Glomerular visceral epithelial cell (primary cell): ENCODE measurements at regions not wholly inside any gene's neighbourhood (a gene's known extent, or its start where the extent isn't known, plus 50 kb on each side); places are given as distances from the start of the nearest gene placed in this dataset.
"Not testable (repeated sequence)": the region's sequence is repeated elsewhere in the genome, so short reads cannot be mapped to it uniquely, and the experiment has no call there.

Experiments
- DNase-seq: peaks from one replicate; pipeline ENCODE4 v3.0.0-alpha.2; 2016; ENCODE audit errors: extremely low spot score

DNA sequence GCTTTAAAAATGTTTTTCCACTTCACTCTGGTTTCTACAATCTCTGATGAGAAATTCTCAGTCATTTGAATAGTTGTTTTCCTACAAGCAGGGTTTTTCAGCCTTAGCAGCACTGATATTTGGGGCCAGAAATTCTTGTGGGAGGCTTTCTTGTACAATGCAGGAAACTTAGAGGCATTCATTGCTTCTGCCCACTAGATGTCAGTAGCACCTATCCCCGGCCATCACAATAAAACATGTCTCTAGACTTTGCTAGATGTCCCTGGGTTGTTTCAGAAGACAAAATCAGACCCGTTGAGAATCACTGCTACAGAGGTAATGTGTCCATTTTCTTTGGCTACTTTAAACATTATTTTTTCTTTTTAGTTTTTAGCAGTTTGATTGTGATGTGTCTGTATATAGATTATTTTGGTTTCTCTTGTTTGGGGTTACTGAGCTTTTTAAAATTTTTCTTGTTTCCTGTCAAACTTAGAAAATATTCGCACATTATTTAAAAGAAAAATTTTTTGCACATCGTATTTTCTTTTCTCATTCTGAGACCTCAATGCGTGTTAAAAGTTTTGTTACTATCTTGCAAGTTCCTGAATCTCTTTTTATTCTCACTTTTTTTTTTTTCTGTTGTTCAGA lies 60.8 kb upstream of the CCDC179 start:
- DNase-seq, result peak; percentile 46

DNA sequence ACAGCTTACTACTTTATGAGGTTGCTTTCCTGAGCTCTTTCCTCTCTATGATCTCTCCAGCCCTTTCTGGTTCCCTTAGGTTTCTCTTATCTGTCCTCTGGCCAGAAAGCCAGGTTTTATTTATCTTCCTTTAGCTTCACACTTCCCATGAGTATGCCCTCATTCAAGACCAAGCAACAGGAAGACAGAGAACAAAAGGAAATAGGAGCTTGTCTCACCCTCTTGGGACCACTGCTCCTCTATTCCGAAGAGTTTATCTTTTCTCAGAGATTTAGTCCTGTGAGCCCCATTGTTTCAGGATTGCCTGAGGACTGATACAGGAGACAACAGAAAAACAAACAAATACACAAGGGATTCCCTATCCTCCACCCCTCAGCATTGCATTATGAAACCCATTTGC lies 62.4 kb upstream of the CCDC179 start:
- DNase-seq, result no peak

DNA sequence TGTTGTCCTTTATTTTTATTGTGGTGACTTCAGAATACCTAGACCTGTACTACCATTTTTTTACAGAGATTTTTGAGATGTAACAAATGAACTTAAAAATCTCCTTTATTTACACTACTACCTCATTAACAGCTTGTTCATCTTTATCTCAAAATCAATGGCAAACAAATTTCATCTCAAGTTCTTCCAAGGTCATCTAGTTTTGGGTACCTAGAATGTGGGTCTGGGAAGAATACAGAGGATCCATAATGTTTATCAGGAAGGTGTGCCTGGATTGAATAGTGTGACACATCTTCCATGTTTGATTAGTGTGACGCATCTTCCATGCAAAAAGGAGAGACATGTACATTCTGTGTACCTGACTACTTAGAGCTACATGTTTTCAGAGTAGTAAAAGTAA lies 63.3 kb upstream of the CCDC179 start:
- DNase-seq, result no peak

DNA sequence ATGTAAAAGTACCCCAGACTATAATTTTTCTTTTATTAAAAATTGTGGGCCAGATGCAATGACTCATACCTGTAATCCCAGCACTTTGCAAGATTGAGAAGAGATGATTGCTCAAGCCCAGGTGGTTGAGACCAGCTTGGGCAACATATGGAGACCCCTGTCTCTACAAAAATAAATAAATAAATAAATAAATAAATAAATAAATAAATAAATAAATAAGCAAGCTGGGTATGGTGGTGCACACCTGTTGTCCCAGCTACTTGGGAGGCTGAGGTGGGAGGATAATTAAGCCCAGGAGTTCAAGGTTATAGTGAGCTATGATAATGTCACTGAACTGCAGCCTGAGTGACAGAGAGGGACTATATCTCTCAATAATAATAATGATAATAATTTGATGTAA lies 66.1 kb upstream of the CCDC179 start:
- no peak for DNase-seq

DNA sequence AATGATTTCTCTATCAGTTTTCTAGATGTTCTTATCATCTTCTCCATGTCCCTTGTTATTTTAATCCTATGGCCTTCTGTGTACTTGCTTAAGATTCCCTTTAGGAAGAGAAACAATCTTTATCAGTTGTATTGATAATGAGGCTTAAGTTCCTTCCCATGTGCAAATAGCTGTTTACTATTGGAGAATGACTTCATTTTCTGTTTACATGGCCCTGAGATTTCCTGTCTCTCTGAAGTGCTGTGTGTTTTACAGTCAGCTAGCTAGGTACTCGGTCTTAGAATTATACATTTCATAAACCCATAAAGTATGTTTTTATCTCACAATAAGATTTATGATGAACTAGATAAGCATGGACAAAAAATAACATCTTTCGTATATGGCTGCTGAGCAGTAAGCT lies 67.5 kb upstream of the CCDC179 start:
- DNase-seq, result no peak

DNA sequence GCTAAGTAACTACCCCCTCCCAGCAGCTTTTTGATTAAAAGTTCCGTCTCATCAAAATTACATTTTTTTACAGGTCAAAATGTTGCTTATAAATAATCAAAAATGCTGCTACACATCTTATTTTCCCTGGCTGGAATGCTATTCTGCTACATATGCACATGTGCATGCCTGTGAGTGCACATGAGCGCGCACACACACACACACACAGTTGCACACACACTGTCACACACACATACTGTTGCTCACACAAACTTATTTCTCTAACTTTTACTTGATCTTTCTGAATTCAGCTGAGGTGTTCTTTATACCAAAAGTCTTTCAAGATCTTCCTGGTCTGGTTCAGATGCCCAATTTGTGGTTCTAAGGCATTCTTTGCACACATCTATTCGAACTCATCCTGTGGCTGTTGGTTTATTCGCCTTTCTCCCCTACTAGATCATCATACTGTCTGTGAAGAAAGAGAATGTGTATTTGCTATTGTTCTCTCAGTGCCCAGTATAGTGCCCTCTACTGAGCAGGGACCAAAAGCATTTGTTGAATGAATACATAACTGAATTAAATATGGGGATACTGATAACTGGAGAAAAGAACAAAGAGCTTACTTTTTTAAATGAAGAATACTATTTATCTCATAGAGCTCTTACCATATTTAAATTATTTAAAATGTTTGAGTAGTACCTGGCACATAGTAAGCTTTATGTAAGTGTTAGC lies 68.1 kb upstream of the CCDC179 start:
- no peak for DNase-seq

DNA sequence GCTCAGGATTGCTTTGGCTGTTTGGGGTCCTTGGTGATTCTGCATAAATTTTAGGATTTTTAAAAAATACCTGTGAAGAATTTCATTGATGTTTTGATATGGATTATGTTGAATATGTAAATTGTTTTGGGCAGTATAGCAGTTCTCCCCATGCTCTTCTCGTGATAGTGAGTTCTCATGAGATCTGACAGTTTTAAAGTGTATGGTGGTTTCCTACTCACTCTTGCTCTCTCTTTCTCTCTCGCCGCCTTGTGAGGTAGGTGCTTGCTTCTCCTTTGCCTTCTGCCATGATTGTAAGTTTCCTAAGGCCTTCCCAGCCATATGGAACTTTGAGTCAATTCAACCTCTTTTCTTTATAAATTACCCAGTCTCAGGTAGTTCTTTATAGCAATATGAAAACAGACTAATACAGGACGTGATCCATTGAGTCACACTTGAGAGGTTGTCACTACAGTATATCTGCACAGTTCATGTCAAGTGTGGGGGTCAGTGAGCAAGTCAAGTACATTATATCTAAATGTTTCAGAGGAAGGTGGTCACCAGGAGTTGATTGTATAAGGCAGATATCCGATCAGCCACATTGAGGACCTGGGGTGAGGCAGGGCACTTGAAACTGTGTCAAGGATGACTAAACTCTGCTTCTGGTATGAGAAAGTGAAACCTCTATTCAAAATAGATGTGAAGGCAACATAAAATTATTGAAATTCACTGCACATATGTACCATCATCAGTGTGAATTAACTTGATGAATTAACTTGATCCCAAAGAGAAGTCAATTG lies 70.7 kb upstream of the CCDC179 start:
- DNase-seq, result no peak

DNA sequence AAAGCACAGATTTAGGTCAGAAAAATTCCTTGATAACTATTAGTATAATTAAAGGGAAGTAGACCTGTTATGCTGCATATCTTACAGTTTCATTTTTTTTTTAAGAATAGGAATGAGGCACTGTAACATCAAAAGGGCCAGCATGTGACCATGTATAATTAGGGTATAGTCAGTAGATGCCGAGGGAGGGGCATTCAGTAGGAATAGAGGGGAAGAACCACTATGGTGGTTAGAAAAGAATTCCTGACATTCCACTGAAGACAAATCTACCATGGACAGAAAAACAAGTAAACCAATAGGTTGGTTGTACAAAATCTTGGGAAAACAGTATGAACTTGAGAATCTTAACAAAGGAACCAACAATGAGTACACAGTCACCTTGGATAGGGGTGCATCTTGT lies 78.4 kb upstream of the CCDC179 start:
- no peak for DNase-seq

DNA sequence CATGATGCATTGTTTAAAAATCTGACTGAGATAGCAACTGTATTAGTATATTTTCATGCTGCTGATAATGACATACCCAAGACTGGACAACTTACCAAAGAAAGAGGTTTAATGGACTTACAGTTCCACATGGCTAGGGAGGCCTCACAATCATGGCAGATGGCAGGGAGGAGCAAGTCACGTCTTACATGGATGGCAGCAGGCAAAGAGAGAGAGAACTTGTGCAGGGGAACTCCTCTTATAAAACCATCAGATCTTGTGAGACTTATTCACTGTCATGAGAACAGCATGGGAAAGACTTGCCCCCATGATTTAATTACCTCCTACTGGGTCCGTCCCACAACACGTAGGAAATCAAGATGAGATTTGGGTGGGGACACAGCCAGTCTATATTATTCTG lies 81.3 kb upstream of the CCDC179 start:
- not testable (repeated sequence) for DNase-seq

DNA sequence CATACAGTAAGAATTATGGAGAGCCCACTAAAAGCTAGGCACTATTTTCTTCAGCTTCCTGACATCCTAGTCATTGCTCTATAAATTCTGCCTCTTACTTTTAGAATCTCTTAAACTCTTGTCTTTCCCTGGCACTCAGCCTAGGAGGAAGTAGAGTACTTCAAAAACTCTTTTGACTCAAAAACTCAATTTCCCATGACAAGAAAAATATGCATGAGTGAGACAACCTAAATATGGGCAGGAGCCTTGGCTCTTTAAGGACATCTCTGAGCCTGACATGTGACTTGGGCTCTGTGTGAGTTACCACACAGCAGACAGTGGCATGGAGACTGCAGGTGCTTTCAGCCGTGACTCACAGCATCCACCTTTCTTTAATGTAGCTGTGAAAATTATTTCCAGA lies 97.5 kb upstream of the CCDC179 start:
- no peak for DNase-seq

DNA sequence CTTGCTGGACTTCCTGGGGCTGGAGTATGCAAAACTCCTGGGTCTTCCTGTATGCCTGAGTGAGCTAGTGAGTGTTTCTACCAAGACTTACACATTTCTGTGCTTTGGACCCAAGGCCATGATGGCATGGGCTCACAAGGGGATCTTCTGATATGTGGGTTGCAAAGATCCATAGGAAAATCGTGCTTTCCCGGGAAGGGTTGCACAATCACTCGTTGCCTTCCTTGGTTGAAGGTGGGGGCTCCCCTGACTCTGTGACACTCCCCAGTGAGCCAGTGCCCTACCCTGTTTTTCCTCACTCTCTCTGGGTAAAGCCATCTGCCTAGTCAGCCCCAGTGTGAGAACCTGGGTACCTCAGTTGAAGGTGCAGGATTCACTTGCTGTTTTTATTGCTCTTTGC lies 114.0 kb upstream of the CCDC179 start:
- no peak for DNase-seq

DNA sequence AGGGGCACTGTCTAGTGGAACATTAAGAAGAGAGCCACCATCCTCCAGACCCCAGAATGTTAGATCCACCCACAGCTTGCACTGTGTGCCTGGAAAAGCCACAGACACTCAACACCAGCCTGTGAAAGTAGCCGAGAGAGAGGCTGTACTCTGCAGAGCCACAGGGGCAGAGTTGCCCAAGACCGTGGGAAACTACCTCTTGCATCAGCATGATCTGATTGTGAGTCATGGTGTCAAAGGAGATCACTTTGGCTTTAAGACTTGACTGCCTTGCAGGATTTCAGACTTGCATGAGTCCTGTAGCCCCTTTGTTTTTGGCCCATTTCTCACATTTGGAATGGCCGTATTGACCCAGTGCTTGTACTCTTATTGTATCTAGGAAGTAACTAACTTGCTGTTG lies 115.9 kb upstream of the CCDC179 start:
- DNase-seq, result peak; percentile 39

DNA sequence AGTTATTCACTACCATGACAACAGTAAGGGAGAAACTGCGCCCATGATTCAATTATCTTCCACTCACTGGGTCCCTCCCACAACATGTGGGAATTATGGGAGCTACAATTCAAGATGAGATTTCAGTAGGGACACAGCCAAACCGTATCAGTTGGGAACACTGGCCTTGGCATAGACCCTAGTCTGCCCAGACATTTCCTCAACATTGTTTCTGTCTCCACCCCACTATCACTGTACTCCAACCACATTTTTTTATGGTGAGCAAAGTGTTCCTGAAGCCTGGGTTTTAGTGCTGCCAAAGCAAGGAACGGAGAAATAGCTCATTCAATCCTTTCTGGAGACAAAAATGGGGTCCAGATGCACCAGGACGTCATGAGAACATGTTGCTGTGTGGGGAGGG lies 122.6 kb upstream of the CCDC179 start:
- no peak for DNase-seq

DNA sequence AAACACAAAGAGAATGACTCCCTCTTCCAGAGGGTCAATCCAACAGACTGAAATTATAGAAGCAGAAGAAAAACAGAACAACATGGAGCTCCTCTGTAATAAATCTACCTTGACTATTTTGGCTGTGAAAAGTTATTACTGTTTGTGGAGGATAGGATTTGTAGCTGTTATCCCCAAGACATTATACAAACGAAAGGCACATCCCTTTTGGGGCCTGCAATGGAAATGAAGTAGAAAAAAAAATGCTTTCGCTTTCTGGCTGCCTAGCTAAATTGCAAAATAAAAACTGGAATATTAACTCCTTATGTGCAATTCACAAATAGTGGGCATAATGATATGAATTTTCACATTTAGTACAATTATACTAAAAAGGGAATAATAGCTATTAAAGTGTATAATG lies 123.8 kb upstream of the CCDC179 start:
- no peak for DNase-seq

DNA sequence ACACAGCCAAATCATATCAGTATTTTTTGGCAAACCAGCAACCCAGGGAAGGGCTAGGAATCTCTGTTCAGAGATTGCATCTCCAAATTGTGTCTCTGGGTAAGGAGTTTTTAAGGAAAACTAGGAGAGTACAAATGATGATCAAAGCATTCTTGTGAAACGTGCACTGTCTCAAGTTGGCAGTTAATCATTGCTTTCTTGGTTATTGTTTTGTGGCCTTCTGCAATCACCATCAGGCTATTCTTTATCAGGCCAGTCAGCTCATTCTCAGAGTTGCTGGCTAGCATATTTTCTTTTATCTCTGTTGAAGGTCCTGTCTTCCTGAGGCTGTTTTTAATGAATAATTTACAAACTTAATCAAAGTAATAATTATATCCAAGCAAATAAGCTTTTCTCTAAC lies 129.1 kb upstream of the CCDC179 start:
- DNase-seq, result no peak

DNA sequence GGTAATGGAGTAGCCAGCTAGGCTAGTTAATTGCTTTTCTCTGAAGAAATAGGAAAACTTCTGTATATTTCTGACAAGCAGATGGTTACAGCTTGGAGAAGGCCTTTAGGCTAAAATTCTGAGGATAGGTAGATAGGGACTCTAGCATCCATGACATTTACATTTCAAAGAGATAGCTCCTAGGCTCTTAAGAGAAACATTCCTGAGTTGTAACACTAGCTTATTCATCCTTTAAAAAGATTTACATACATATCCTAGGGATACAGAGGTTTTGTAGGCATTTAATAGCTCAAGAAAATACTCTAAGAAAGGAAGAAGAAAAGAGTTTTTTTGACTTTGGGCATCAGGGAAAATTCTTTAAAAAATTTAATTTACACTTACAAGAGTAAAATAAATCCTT lies 130.9 kb upstream of the CCDC179 start:
- no peak for DNase-seq

DNA sequence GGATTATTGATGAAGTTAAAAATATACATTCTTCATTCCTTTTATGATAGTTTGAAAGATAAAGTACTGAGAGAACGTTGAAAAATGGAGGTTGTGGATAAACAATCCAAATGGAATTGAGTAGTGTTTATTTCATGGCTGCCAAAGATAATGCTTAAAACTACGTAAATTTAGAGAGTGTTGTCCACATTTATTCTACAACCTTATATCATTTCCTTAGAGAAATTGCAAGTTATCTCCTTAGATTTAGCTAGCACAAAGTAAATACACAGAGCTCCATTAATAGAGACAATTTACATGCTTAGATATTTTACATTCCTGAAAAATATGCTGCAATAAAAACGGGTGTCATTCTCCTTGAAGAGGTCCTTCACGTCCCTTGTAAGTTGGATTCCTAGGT lies 146.5 kb upstream of the CCDC179 start:
- no peak for DNase-seq

DNA sequence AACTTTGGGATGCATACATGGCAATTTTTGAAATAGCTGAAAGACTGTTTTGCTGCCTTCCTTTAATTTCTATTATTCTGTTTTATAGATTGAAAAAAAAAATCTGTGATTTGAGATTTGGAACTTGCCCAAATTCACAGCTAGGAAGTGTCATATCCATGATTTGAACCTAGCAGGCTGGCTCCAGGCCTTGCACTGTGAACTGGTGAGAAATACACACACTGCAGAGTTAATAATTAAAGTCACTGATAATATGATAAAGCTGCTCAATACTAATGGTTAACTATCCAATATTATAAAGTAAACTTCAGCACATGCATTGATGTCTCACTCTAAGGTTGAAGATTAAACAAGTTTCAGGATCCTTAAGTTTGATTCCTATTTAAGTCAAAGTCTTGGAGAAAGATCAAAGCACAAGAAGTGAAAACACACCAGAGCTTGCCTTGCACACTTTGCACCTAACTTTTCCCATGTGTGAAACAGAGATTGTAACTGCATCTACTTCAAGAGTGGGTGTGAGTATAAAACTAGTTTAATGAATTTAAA lies 150.6 kb upstream of the CCDC179 start:
- no peak for DNase-seq

DNA sequence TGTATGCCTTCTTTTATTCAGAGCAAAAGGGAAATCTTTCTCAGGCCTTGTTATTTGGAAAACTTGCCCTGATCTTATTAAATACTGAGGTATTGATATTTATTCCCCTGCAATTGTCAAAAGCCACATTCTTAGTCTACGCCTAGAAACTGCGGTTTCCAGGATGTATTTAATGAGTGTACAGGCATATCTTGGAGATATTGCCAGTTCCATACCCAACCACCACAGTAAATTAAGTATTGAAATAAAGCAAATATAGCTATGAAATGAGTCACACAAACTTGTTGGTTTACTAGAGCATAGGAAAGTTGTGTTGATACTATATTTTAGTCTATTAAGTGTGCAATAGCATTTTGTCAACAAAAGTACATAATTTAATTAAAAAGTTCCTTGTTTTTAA lies 152.7 kb upstream of the CCDC179 start:
- no peak for DNase-seq

DNA sequence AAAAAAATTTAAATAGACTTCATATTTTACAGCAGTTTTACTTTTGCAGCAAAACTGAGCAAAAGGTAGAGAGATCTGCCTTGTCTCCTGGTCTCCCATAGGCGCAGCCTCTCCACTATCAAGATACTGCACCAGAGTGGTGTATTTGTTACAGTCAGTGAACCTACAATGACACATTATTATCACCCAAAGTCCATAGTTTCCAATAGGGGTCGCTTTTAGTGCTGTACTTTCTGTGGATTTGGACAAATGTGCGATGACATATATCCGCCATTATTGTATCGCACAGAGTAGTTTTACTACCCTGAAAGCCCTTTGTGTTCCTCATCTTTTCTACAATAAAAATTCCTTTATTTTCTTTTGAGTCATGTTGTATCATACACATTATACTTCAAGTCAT lies 153.2 kb upstream of the CCDC179 start:
- DNase-seq, result no peak

DNA sequence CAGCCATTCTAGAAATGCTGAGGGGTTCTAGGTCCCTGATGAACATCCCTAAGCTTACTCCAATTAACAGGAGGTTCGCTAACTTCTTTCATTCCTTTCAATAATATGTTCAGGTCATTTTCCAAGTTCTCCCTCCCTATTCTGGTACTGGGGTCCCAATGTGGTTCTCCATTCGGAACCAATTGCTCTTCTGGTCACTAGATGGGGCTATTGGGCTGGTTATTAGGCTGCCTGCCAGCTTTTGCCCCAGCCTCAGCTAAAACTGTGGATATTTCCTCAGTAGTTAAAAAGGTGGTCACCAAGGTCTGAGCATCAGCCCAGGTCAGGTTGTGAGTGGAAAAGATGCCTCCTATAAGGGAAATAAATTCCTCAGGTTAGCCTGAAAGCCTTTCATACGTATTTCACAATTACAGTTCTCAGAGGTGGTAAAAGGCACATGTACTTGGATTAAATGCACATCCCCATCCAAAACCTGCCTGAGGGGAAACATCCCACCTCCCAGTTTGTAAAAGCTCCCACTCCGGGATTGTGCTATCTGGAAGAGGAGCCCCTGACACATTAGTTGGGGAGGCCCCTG lies 161.1 kb upstream of the CCDC179 start:
- peak; percentile 29 for DNase-seq

DNA sequence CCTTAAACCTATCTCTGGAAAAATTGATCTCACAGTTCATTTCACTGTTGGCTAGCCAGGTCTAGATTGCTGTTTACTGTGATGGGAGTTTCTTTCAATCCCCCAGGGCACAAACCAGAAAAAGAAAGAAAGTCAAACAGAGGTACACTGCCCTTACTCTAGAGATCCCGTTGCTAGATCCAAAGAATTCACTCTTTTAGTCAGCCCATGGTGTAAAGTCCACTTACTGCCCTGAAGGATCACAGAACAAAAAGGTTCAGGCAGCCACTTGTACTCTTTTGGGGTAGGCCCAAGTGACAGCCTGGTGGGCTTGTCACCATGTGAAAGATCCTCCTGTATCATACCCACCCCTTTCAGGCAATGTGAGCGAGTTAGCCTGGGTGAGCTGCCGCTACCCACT lies 162.6 kb upstream of the CCDC179 start:
- DNase-seq, result no peak

DNA sequence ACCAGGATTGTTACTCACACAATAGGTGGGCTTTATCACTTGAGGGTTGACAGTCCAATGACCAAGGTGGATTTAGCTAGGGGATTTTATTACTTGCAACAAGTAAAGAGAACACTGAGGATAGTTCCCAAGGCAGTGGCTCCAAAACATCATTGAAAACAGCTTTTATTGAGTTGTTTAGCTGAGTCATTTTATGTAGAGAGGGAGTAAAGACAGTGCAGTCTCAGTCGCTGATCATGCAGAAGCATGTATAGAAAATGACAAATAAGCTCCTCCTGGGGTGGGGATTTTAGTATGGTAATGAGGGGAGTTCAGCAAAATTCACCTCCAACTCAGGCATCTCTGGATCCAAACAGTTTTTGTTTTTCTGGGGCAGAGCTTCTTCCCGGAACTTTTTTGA lies 163.0 kb upstream of the CCDC179 start:
- no peak for DNase-seq
